PC-3 (cell line): ENCODE measurements at regions not wholly inside any gene's neighbourhood (a gene's known extent, or its start where the extent isn't known, plus 50 kb on each side); places are given as distances from the start of the nearest gene placed in this dataset.

Experiments used
- ATAC-seq: fragments of 200-7000 bp; cut with Tn5 transposase; 2 replicates; pipeline ENCODE4 v1.9.1; 2020; ENCODE audit warnings: mild to moderate bottlenecking, moderate library complexity
- BruUV-seq: library from RNA; stranded (reverse); fragments of 400-500 nt; replicated peaks from 2 replicates; lab custom pipeline; 2021; lab: Mats Ljungman, UMichigan
- CTCF ChIA-PET: fragments of 300-600 bp; sonication (Branson Sonifier 250); formaldehyde crosslinking; loops from one replicate; lab custom pipeline; 2022; ENCODE audit warnings: antibody characterized with exemption; lab: Charles Lee
- POLR2A ChIA-PET: fragments of 300-600 bp; sonication (Branson Sonifier 250); formaldehyde crosslinking; loops from one replicate; lab custom pipeline; 2022; ENCODE audit warnings: antibody characterized with exemption; ENCODE audit not compliant: unreplicated experiment; lab: Charles Lee
- DNase-seq: peaks from one replicate; pipeline ENCODE4 v3.0.0-alpha.2; 2015
- H2AFZ ChIP-seq: fragments of 300-600 bp; sonication (generic); 2 replicates; pipeline ENCODE4 v1.6.0; 2016; ENCODE audit warnings: antibody characterized with exemption, low read length
- H3F3A ChIP-seq: fragments of 300-600 bp; sonication (generic); one replicate; pipeline ENCODE4 v1.6.0; 2017; ENCODE audit warnings: antibody characterized with exemption, low read length, control low read depth, mild to moderate bottlenecking; ENCODE audit not compliant: unreplicated experiment
- H3K27ac ChIP-seq: fragments of 300-600 bp; sonication (generic); 2 replicates; pipeline ENCODE4 v1.5.1; 2016; ENCODE audit warnings: mild to moderate bottlenecking, low read length
- H3K27me3 ChIP-seq: fragments of 300-600 bp; sonication (generic); 2 replicates; pipeline ENCODE4 v1.6.1; 2016; ENCODE audit warnings: low read length, mixed read lengths
- H3K36me3 ChIP-seq: fragments of 300-600 bp; sonication (generic); 2 replicates; pipeline ENCODE4 v1.6.1; 2016; ENCODE audit warnings: low read depth, mixed run types, low read length, mixed read lengths
- H3K4me1 ChIP-seq: fragments of 300-600 bp; sonication (generic); 2 replicates; pipeline ENCODE4 v1.5.1; 2016; ENCODE audit warnings: low read length; ENCODE audit not compliant: insufficient read depth
- H3K4me2 ChIP-seq: fragments of 300-600 bp; sonication (generic); 2 replicates; pipeline ENCODE4 v1.6.0; 2016; ENCODE audit warnings: low read length
- H3K4me3 ChIP-seq: fragments of 300-600 bp; sonication (generic); 2 replicates; pipeline ENCODE4 v1.5.1; 2016; ENCODE audit warnings: mild to moderate bottlenecking, low read length, mixed read lengths
- H3K79me2 ChIP-seq: fragments of 300-600 bp; sonication (generic); 2 replicates; pipeline ENCODE4 v1.6.1; 2017; ENCODE audit warnings: low read length, mixed read lengths
- H3K9ac ChIP-seq: fragments of 300-600 bp; sonication (generic); 2 replicates; pipeline ENCODE4 v1.6.0; 2016; ENCODE audit warnings: mild to moderate bottlenecking, low read length
- H3K9me2 ChIP-seq: fragments of 300-600 bp; sonication (generic); replicated peaks from 2 replicates; pipeline ENCODE4 v1.6.1; 2016; ENCODE audit warnings: mixed run types, low read length, mixed read lengths
- H3K9me3 ChIP-seq: fragments of 300-600 bp; sonication (generic); 2 replicates; pipeline ENCODE4 v1.6.1; 2016; ENCODE audit warnings: low read length, mixed read lengths
- H4K20me1 ChIP-seq: fragments of 300-600 bp; sonication (generic); 2 replicates; pipeline ENCODE4 v1.6.1; 2016; ENCODE audit warnings: low read length, mixed read lengths
- EZH2 ChIP-seq: fragments of 300-600 bp; sonication (generic); IDR thresholded peaks from one replicate; pipeline ENCODE4 v1.6.1; 2017; ENCODE audit warnings: antibody characterized with exemption, mild to moderate bottlenecking, low read length; ENCODE audit not compliant: unreplicated experiment
- EZH2phosphoT487 ChIP-seq: fragments of 300-600 bp; sonication (generic); IDR thresholded peaks from 2 replicates; pipeline ENCODE4 v1.6.1; 2018; ENCODE audit warnings: mild to moderate bottlenecking, antibody characterized with exemption, low read length, borderline replicate concordance
- intact Hi-C: fragments of 100-400 bp; cut with micrococcal nuclease; formaldehyde crosslinking; loops from 2 replicates; pipeline ENCODE4 v1.9.0; 2023
- TF ChIP-seq, protein P1 (sequence below): fragments of 300-600 bp; sonication (generic); conservative IDR thresholded peaks from 2 replicates; pipeline ENCODE4 v1.5.1; 2017; ENCODE audit warnings: antibody characterized with exemption, low read depth, mild to moderate bottlenecking, low read length

DNA sequence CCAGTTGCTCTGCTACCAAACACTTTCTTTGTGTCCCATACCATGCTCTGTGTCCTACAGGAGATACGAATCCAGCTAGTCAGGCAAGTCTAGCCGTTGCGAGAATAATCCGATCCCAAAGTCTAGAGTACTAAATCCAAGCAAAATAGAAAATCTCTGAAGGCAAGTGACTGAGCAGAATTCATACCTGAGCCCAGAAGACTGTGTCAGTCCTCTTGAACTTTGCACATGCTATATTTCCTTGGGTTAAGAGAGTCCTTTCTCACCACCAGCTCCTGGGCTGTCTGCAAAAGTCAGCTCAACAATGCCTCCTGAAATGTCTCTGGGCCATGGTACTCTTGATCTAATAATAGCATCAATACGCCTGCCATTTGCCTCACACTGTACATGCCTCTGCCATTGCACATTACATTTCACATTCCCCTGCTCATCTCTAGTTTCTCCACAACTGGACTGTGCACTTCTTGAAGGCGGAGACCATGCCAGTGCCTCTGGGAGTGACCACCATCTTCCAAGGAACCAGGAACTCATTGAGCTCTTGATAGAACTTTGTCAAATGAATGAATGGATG is 265.8 kb upstream of the ID2 start:
- ChIA-PET POLR2A (interaction anchor here (0.6 to 0.7 kb wide), 3 partner anchors 9 to 1236 kb away, joined by 3 to 5 read pairs (median 3); no protein-coding TSS in a partner anchor), CTCF (no interaction called here)
- Histone ChIP-seq H4K20me1 (no peaks in the 10 kb centered on the region), H3K9me3 (no peaks in the 10 kb centered on the region), H3K9ac (no peak overlapping the region), H3K4me1 (no peaks in the 10 kb centered on the region), H2AFZ (no peak overlapping the region), H3K27me3 (no peaks in the 10 kb centered on the region), H3K4me2 (no peak overlapping the region), H3F3A (no peaks in the 10 kb centered on the region), H3K79me2 (no peaks in the 10 kb centered on the region), H3K4me3 (no peak overlapping the region), H3K36me3 (no peaks in the 10 kb centered on the region), H3K9me2 (no peaks in the 10 kb centered on the region), H3K27ac (no peak overlapping the region)
- BruUV-seq, result no TSS peak
- no peak for ATAC-seq
- intact Hi-C loops, result no loop called here
- no peak for DNase-seq
- TF ChIP-seq EZH2 (no peak), EZH2phosphoT487 (no peak)
- TF ChIP-seq, protein P1, sequence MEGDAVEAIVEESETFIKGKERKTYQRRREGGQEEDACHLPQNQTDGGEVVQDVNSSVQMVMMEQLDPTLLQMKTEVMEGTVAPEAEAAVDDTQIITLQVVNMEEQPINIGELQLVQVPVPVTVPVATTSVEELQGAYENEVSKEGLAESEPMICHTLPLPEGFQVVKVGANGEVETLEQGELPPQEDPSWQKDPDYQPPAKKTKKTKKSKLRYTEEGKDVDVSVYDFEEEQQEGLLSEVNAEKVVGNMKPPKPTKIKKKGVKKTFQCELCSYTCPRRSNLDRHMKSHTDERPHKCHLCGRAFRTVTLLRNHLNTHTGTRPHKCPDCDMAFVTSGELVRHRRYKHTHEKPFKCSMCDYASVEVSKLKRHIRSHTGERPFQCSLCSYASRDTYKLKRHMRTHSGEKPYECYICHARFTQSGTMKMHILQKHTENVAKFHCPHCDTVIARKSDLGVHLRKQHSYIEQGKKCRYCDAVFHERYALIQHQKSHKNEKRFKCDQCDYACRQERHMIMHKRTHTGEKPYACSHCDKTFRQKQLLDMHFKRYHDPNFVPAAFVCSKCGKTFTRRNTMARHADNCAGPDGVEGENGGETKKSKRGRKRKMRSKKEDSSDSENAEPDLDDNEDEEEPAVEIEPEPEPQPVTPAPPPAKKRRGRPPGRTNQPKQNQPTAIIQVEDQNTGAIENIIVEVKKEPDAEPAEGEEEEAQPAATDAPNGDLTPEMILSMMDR, result no peak

DNA sequence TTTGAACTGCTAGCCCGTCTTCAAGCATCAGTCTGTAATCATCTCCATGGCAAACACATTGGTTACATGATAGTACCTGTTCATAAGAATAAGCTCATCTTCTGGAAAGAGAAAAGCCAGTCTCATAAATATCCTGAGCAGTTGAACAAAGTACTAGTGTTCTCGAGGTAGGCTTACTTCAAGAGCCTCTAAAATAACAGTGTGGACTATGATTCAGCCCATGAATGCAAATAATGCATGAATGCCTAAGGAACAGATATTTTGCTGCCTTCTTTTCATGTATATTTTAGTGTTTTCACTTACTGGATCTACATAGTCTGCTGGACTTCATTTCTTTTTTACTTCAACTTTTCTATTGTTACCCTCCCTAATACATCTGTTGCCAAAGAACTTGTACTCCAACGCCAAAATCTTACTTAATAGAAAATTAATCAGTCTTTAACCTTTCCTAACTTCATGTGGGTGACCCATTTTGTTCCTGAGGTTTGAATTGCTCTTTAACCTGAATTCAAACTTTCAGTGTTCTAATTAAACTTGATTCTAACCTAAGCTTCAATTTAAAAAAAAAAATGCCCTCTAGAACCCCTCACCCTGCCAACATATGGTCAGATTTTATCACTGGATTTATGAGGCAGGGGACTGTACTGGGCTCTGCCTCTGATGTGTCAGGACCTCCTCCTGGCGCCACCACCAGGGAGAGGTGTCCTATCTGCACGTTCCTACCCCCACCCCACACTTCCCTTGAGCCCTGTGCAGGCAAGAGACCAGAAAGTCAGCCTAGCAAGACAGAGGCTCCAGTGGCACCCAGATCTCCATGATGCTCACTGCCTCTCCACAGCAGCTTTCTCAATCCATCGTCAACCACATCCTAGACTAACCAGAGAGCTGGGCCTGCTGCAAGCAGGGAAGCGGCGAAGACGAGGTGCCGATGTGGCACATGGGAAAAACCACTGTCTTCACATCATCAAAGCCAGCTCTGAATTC is 264.7 kb upstream of the ID2 start:
- TF ChIP-seq EZH2 (no peak), EZH2phosphoT487 (no peak)
- TF ChIP-seq, protein P1, result no peak
- Histone ChIP-seq H3F3A (no peaks in the 10 kb centered on the region), H3K4me2 (no peak overlapping the region), H3K9ac (no peak overlapping the region), H3K79me2 (no peaks in the 10 kb centered on the region), H3K9me3 (no peaks in the 10 kb centered on the region), H3K27me3 (no peaks in the 10 kb centered on the region), H3K9me2 (no peaks in the 10 kb centered on the region), H3K4me1 (no peaks in the 10 kb centered on the region), H3K4me3 (no peak overlapping the region), H3K36me3 (no peaks in the 10 kb centered on the region), H4K20me1 (no peaks in the 10 kb centered on the region), H2AFZ (no peak overlapping the region), H3K27ac (no peak overlapping the region)
- intact Hi-C loops, result no loop called here
- ChIA-PET CTCF (no interaction called here), POLR2A (interaction anchor here (0.6 to 0.7 kb wide), 3 partner anchors 10 to 1237 kb away, joined by 3 to 5 read pairs (median 3); no protein-coding TSS in a partner anchor)
- DNase-seq, result peak; percentile 19
- ATAC-seq, result peak; percentile 85
- BruUV-seq, result no TSS peak
